Hepatocyte (in vitro differentiated cells): ENCODE measurements at regions not wholly inside any gene's neighbourhood (a gene's known extent, or its start where the extent isn't known, plus 50 kb on each side); places are given as distances from the start of the nearest gene placed in this dataset.

Experiments used
- DNase-seq: peaks from one replicate; pipeline ENCODE4 v3.0.0-alpha.2; 2016; ENCODE audit warnings: low spot score
- H2AFZ ChIP-seq: fragments of 200-600 bp; sonication (generic); 2 replicates; pipeline ENCODE4 v1.6.0; 2016; ENCODE audit warnings: antibody characterized with exemption, mild to moderate bottlenecking
- H3K27ac ChIP-seq: fragments of 200-600 bp; sonication (generic); 2 replicates; pipeline ENCODE4 v1.5.1; 2016; ENCODE audit warnings: mild to moderate bottlenecking
- H3K27me3 ChIP-seq: fragments of 200-600 bp; sonication (generic); 2 replicates; pipeline ENCODE4 v1.6.1; 2016
- H3K36me3 ChIP-seq: fragments of 200-600 bp; sonication (generic); replicated peaks from 2 replicates; pipeline ENCODE4 v1.5.1; 2016; ENCODE audit warnings: low read depth; ENCODE audit not compliant: insufficient read depth
- H3K4me1 ChIP-seq: fragments of 200-600 bp; sonication (generic); 2 replicates; pipeline ENCODE4 v1.5.1; 2016; ENCODE audit warnings: mild to moderate bottlenecking, moderate library complexity; ENCODE audit not compliant: insufficient read depth
- H3K4me2 ChIP-seq: fragments of 200-600 bp; sonication (generic); 2 replicates; pipeline ENCODE4 v1.6.0; 2016
- H3K4me3 ChIP-seq: fragments of 200-600 bp; sonication (generic); 2 replicates; pipeline ENCODE4 v1.5.1; 2016; ENCODE audit warnings: mild to moderate bottlenecking
- H3K79me2 ChIP-seq: fragments of 200-600 bp; sonication (generic); 2 replicates; pipeline ENCODE4 v1.6.0; 2017; ENCODE audit warnings: mild to moderate bottlenecking
- H3K9me2 ChIP-seq: fragments of 200-600 bp; sonication (generic); replicated peaks from 2 replicates; pipeline ENCODE4 v1.6.0; 2017; ENCODE audit warnings: mild to moderate bottlenecking; ENCODE audit not compliant: insufficient read depth
- H3K9me3 ChIP-seq: fragments of 200-600 bp; sonication (generic); 2 replicates; pipeline ENCODE4 v1.5.1; 2016; ENCODE audit warnings: low read depth, mild to moderate bottlenecking
- H4K20me1 ChIP-seq: fragments of 200-600 bp; sonication (generic); 2 replicates; pipeline ENCODE4 v1.6.0; 2016; ENCODE audit warnings: mild to moderate bottlenecking; ENCODE audit not compliant: insufficient read depth, poor library complexity, severe bottlenecking
- EZH2 ChIP-seq: fragments of 200-600 bp; sonication (generic); IDR thresholded peaks from 2 replicates; pipeline ENCODE4 v1.6.1; 2016; ENCODE audit warnings: antibody characterized with exemption, mild to moderate bottlenecking, borderline replicate concordance
- EZH2phosphoT487 ChIP-seq: fragments of 200-600 bp; sonication (generic); IDR thresholded peaks from one replicate; pipeline ENCODE4 v1.6.1; 2018; ENCODE audit warnings: antibody characterized with exemption, mild to moderate bottlenecking, low read depth, moderate library complexity; ENCODE audit not compliant: unreplicated experiment, severe bottlenecking
- WGBS: methylation state at CpG from one replicate; pipeline ENCODE4 v1.1.6; 2016; ENCODE audit warnings: low lambda C conversion rate; ENCODE audit errors: missing lambda C conversion rate; 5-methylcytosine and 5-hydroxymethylcytosine counted together
- TF ChIP-seq, protein P1 (sequence below): fragments of 200-600 bp; sonication (generic); IDR thresholded peaks from 2 replicates; pipeline ENCODE4 v1.5.1; 2016; ENCODE audit warnings: antibody characterized with exemption, mild to moderate bottlenecking; ENCODE audit not compliant: poor library complexity

DNA sequence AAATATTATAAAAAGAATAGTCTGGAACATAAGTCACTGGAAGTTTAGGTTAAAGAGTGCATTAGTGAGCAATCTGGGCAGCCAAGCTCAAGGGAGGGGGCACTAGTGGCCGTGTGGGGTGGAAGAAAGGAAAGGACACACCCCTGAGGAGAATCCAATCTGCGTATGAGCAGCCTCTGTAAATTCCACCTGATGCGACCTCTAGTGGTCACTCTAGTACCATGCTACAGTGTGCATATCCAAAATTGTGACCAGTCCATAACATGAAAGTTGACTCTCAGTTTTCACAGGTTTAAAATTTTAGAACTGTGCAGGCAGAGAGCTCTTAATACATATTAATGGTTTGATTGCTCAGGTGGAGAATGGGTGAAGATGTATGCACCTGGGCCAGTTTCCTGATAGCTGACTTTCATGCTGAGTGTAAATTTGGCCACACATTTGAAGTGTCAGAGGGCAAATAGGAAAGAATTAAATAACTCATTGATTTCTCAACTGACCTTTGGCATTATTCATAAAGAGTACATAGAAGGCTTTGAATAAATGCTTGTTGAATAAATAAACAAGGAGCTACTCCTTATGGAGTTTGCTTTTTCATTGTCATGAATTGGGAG lies 105.9 kb upstream of the C21orf91 start:
- Histone ChIP-seq H3K36me3 (no peaks in the 10 kb centered on the region), H4K20me1 (no peaks in the 10 kb centered on the region), H3K9me2 (no peaks in the 10 kb centered on the region), H3K4me1 (no peaks in the 10 kb centered on the region), H3K9me3 (no peaks in the 10 kb centered on the region), H3K27me3 (no peaks in the 10 kb centered on the region), H3K79me2 (no peaks in the 10 kb centered on the region), H2AFZ (no peak overlapping the region), H3K27ac (no peak overlapping the region), H3K4me3 (no peak overlapping the region), H3K4me2 (no peak overlapping the region)
- peak; percentile 84 for DNase-seq
- TF ChIP-seq EZH2 (no peak), EZH2phosphoT487 (no peak)
- TF ChIP-seq, protein P1, sequence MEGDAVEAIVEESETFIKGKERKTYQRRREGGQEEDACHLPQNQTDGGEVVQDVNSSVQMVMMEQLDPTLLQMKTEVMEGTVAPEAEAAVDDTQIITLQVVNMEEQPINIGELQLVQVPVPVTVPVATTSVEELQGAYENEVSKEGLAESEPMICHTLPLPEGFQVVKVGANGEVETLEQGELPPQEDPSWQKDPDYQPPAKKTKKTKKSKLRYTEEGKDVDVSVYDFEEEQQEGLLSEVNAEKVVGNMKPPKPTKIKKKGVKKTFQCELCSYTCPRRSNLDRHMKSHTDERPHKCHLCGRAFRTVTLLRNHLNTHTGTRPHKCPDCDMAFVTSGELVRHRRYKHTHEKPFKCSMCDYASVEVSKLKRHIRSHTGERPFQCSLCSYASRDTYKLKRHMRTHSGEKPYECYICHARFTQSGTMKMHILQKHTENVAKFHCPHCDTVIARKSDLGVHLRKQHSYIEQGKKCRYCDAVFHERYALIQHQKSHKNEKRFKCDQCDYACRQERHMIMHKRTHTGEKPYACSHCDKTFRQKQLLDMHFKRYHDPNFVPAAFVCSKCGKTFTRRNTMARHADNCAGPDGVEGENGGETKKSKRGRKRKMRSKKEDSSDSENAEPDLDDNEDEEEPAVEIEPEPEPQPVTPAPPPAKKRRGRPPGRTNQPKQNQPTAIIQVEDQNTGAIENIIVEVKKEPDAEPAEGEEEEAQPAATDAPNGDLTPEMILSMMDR, result peak; percentile 90
- WGBS, result 4% methylated on average over 3 of the region's 3 CpGs

DNA sequence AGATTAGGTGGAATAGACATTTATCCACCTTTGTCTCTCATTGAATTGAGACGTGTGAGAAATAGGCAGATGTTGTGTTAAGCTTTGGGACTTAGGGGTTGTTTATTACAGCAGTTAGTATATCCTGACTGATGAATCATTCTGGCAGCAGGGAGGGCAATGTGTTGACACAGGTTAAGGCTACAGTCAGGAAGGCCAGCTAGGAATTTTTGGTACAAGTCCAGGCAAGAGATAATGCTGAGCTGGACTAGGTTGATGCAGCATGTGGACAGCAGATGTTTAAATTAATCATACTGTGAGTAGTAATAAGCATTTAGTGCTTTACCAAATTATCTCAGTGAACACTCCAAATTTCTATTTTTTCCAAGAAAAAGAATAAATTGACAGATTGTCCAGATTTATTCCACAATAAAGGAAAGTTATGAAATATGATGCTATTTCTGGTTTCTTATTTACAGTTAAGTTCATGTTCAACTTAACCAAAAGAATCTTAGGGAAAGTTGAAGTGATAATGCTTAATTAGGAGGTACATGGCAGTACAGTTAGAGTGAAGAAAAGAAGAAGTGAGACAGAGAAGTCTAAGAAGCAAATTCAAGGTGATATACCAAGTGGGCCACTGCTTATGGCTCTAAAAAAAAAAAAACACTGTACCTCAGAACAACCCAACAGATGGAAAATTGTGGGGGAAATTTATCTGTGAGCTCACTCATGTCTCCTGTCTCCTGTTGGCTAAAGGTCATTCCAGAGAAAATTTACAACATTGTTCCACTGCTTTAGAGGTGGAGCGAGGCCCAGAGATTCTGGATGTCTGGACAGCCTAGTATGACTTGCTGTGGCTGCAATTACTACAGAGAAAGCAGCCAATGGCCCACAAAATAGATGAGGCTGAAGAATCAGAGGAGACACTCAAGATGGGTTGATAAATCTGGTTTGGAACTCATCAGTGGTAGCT lies 102.7 kb upstream of the C21orf91 start:
- no peak overlapping the region for H2AFZ ChIP-seq
- no peak overlapping the region for H3K4me3 ChIP-seq
- no peaks in the 10 kb centered on the region for H4K20me1 ChIP-seq
- H3K4me2 ChIP-seq, result no peak overlapping the region
- TF ChIP-seq EZH2, result no peak
- TF ChIP-seq, protein P1, result no peak
- no peak for TF ChIP-seq EZH2phosphoT487
- WGBS, result 70% methylated on average over 2 of the region's 2 CpGs
- no peak overlapping the region for H3K27ac ChIP-seq
- no peaks in the 10 kb centered on the region for H3K9me3 ChIP-seq
- H3K4me1 ChIP-seq, result no peaks in the 10 kb centered on the region
- no peaks in the 10 kb centered on the region for H3K9me2 ChIP-seq
- H3K27me3 ChIP-seq, result no peaks in the 10 kb centered on the region
- no peaks in the 10 kb centered on the region for H3K36me3 ChIP-seq
- DNase-seq, result peak; percentile 38
- no peaks in the 10 kb centered on the region for H3K79me2 ChIP-seq

DNA sequence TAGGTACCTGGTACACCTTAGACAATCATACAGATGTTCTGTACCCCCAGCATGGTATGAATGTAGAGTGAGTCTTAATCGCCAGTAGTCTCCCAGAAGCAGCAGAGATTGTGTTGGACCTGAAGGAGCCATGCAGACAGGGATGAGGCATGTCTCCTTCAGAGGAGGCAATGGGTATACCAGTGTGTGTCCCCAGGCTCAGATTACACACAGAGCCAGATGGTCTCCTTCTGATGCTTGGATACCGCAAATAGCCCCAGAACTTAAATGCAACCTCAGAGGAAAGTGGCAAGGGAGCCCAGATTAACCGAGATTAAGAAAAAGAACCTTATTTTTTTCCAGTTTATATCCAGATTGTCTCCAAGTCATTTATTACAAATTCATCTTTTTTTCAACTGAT lies 96.8 kb upstream of the C21orf91 start:
- 78% methylated on average over 3 of the region's 3 CpGs for WGBS
- Histone ChIP-seq H3K27ac (no peak overlapping the region), H3K4me2 (no peak overlapping the region), H4K20me1 (no peaks in the 10 kb centered on the region), H3K27me3 (no peaks in the 10 kb centered on the region), H3K36me3 (no peaks in the 10 kb centered on the region), H3K4me1 (no peaks in the 10 kb centered on the region), H3K79me2 (no peaks in the 10 kb centered on the region), H3K9me2 (no peaks in the 10 kb centered on the region), H3K4me3 (no peak overlapping the region), H3K9me3 (no peaks in the 10 kb centered on the region), H2AFZ (no peak overlapping the region)
- no peak for DNase-seq
- TF ChIP-seq EZH2phosphoT487 (no peak), EZH2 (no peak)
- TF ChIP-seq, protein P1, result no peak
